GM12873 (cell line): ENCODE measurements at regions not wholly inside any gene's neighbourhood (a gene's known extent, or its start where the extent isn't known, plus 50 kb on each side); places are given as distances from the start of the nearest gene placed in this dataset.

Experiments used
- CTCF ChIP-seq: IDR thresholded peaks from 2 replicates; pipeline ENCODE4 v1.5.1; 2012; ENCODE audit warnings: low read depth, mild to moderate bottlenecking, moderate library complexity, low read length, control low read depth; ENCODE audit not compliant: insufficient read depth; ENCODE audit errors: missing control alignments

- TF ChIP-seq CTCF: no peak
Measured at GRCh38 chr5:104297076-104297475, 734.5 kb upstream of the NUDT12 start.

GRCh38 chr5:104295991-104296390 lies 733.4 kb upstream of the NUDT12 start:
- TF ChIP-seq CTCF: no peak

GRCh38 chr5:104283136-104283535 lies 720.5 kb upstream of the NUDT12 start:
- TF ChIP-seq CTCF: no peak

- TF ChIP-seq CTCF: no peak
Measured at GRCh38 chr5:104273725-104274124, 711.1 kb upstream of the NUDT12 start.

- no peak for TF ChIP-seq CTCF
Measured at GRCh38 chr5:104267320-104268015, 704.9 kb upstream of the NUDT12 start.

- TF ChIP-seq CTCF: no peak
Measured at GRCh38 chr5:104266161-104266560, 703.6 kb upstream of the NUDT12 start.

GRCh38 chr5:104265531-104266140 lies 703.0 kb upstream of the NUDT12 start:
- no peak for TF ChIP-seq CTCF
